Activated CD4-positive, alpha-beta T cell treated with anti-CD3 and anti-CD28 coated beads, Interleukin-2, Interleukin-6, amounts not matched to agents 100 ng/mL and 50 ng/mL, durations not matched to agents 16 hours and 8 hours (primary cell): ENCODE measurements at regions not wholly inside any gene's neighbourhood (a gene's known extent, or its start where the extent isn't known, plus 50 kb on each side); places are given as distances from the start of the nearest gene placed in this dataset.

Experiments
- DNase-seq: peaks from one replicate; pipeline ENCODE4 v3.0.0-alpha.2; 2020

DNA sequence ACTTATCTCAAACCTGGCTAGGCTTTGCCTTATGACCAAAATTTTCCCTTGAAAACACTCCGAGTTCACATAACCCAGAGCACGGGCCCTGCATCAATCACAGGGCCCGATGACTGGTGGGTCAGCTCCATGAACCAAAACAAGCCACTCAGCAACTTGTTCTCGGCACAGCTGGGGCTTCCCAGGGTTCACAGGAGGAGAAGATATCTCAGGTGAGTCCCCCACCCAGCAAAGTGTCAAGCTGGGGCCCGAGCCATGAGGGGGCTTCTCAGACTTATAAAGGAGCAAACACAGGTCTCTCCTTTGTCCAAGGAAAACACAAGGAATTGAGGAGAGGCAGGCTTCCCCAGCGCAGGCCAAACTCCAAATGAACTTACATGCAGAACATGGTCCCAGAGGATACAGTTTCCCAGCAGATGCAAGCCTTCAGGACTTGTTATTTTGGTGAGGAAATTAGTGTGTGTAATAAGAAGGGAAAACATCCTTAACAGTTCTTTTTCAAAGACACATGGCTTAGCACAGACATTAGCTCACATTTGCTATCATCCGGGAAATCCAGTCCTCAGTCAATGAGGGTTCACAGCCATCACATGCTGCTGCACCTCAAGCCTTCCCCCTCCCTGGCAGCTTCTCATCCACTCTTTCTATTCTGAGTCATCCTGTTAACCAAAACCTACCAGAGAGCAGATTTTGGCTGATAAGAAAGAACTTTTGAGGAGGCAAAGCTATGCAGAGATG lies 98.1 kb upstream of the NFIA start:
- peak; percentile 37 for DNase-seq

DNA sequence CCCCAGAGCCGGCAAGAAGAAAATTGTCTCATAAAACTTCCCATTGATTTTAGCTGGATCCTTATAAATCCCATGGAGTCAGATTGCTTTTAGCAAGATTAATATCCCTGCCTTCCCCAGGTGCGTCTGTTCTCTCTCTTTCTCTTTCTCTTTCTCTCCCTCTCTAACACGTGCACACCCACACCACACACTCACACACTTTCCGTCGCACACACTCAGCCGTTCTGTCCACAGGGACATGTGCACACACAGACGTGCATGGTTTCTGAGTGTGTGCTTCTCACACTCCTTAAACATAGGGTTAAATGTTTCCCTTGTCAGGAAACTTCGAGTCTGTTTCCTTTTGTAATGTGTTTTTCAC lies 98.7 kb upstream of the NFIA start:
- no peak for DNase-seq

- no peak for DNase-seq
Observed at GRCh38 chr1:60982539-60982938, 99.8 kb upstream of the NFIA start.

DNA sequence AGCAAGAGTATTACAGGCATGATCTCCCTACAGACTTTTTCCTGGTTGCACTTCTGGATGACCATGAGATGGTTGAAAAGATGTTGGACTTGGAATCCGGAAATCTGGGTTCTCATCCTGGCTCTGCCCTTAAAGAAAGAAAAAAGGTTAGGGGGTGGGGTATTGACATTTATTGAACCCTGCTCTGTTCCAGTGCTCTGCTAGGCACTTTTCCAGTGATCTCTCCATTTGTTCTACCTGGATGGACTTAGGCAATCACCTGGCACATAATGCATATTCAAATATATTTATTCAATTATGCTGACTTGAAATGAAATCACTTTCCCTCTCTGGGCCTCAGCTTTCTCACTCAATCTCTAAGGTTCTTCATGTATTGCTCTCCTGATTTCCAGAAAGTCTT lies 101.0 kb upstream of the NFIA start:
- no peak for DNase-seq

- DNase-seq, result peak; percentile 36
Observed at GRCh38 chr1:60978421-60979357, 103.7 kb upstream of the NFIA start.

DNA sequence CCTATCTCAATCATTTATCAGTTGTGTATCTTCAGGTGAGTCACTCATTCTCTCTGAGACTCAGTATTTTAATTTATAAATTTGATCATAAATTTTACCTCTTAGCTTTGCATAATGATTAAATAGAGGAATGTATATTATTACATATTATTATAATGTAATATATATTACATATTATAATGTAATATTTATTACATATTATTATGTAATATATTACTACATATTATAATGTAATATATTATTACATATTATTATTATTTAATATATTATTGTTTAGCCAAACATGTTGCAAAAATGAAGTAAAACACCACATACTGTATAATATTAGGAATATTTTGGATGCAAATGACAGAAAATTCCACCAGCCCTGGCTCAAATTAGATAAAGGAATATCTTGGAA lies 104.7 kb upstream of the NFIA start:
- DNase-seq, result no peak

- DNase-seq, result no peak
Observed at GRCh38 chr1:60974524-60975372, 107.6 kb upstream of the NFIA start.

DNA sequence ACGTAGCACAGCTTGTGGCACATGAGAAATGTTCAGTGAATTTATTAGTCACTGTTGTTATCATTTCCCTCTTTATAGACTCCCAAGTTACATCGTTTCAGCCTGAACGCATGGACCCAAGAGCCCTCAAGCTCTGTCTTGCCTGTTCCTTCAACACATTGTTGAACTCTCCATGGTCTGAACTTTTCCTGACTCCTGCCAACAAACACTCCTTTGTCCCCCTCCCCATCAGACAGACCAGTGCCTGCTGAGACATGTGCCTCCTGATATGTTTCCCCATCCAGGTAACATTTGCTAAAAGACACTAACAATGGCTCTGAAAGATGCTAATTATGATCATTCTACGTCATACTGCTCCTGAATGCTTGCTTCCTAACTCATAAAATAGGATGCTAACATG lies 108.7 kb upstream of the NFIA start:
- DNase-seq, result no peak

- DNase-seq, result no peak
Observed at GRCh38 chr1:60972841-60973364, 109.5 kb upstream of the NFIA start.

GRCh38 chr1:60971330-60971729 lies 111.0 kb upstream of the NFIA start:
- DNase-seq, result no peak

GRCh38 chr1:60969971-60970509 lies 112.3 kb upstream of the NFIA start:
- DNase-seq, result no peak

- no peak for DNase-seq
Observed at GRCh38 chr1:60965280-60965854, 117.0 kb upstream of the NFIA start.

GRCh38 chr1:60963167-60963940 lies 119.0 kb upstream of the NFIA start:
- no peak for DNase-seq

- DNase-seq, result no peak
Observed at GRCh38 chr1:60960891-60961461, 121.4 kb upstream of the NFIA start.

DNA sequence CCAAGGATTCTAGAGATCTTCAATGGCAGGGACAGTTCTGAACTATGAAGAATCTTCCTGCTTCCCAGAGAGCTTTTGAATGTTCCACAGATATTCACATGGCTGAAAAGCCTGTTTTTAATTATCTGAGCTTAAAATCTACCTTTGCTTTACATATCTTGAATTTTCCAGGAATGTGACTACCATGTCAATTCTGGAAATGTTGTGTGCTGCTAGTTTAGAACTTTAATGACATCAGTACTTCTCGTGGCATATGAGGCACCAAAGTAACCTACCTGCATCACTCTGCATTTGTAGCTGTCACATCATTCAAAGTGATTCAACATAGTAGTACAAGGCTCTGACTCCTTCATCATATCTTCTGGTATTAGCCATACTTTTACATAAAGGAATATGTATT lies 122.7 kb upstream of the NFIA start:
- DNase-seq, result no peak

DNA sequence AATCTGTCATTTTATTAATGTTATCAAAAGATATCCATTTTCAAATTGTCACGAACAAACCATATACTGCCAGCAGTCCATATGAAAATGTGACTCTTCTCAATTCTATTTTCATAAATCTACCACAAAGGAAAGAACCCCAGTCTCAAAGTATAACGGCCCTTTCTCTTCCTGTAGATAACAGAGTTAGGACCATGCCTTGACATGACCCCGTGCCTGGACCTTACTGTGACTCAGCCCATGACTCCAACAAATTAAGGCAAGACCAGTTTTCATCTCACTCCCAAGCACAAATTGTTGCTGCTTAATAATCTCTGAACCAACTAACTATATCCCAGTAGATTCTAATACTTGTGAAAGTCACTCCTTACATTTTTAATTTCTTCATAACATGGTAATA lies 124.4 kb upstream of the NFIA start:
- no peak for DNase-seq

DNA sequence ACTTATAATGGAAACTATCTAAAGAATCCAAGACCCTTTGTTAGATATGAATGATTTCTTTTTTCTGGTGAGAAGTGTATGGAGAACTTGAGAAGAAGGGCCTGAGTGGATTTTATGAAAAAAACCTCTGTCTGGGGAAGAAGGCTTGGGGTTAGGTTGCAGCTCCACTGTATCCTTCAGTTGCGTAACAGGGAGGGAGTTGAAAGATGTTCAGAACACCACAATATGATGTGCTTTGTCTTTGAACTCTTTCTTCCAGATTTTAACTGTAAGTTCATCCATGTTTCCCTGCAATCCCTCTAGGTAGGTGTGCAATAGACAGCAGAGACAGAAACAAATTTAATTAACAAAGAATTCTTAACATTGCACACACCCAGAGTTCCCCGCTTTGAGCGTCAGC lies 125.8 kb upstream of the NFIA start:
- DNase-seq, result no peak

- DNase-seq, result no peak
Observed at GRCh38 chr1:60952612-60953111, 129.7 kb upstream of the NFIA start.

DNA sequence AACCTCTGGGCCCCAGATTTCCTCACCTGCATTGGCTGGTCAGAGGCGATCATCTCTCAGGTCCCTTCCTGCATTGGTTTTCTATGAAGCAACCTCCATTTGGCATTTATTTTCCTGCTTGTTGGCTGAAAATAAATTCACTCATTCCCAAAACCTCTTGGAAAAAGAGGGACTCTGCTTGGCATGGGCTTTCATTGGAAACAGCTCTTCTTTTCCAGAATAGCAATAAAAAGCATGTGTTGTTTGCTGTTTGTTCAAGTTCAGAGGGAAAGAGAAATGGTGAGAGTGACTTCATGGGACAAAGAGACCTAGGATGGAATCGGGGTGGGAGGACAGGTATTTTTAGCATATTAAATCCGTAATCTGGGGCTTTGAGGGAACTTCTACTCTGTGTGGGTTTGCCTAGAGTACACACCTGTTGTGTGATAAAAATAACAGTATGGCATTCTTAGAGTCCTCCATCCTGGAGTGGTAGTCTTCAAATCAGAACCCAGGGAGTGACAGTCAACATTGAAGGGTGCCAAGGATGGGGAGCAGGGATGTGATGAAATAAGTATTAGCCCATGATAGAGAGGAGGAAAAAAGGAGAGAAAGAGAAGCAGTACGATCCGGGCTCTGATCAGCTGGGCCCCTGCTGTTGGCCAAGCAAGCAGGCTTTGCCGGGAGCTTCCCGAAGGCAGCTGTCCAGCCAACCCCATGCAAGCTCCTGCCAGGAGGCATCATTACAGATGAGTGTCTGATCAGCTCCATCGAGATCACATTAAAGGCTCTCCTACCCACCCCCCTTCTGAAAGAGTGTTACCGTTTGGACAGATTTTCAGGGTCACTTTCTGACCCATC lies 131.9 kb upstream of the NFIA start:
- DNase-seq, result no peak

DNA sequence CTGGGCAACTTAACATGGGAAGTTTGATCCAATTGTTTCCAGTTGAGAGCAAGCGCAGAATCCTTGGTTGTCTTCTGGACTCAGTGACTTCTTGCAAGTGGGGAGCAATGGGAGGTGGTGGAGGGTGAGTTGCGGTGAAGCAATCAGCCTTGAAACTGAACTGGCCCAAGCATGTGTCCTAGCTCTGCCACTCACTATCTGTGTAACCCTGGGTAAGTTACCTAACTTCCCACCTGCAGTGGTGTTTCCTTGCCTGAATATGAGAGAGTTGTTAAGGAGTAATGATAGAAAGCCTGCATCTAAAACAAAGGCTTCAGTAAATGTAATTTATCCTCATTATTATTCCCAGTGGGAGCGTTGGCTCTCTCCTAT lies 132.5 kb upstream of the NFIA start:
- no peak for DNase-seq
